ENCODE measurements at regions not wholly inside any gene's neighbourhood (a gene's known extent, or its start where the extent isn't known, plus 50 kb on each side); places are given as distances from the start of the nearest gene placed in this dataset.

DNA sequence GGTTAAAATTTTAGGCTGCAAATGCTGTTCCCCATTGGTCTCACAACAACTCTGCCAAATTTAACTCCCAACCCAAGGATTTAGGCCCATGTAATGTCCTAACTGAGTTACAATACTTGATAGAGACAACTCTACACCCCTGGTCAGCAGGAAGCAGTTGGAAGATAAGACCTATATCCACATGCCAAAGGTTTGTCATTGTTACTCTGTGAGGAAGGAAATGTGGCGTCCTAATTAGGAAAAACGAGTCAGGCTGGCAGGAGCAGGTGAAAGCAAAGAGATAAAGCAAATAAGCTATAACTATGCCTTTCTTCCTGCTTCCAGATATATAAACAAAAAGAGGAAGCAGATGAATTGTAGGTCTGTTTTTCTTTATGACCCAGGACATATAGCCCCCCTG lies 69.1 kb downstream of the SPIN4 start:
- TF ChIP-seq CTCF (IDR thresholded peaks at IDR 0.05) = no peak
- TF ChIP-seq EP300 (IDR thresholded peaks at IDR 0.05) = no peak
